Activated gamma-delta T cell treated with anti-CD3 and anti-CD28 coated beads, Interleukin-2, amount 50 U/mL, for 16 hours (primary cell): ENCODE measurements at regions not wholly inside any gene's neighbourhood (a gene's known extent, or its start where the extent isn't known, plus 50 kb on each side); places are given as distances from the start of the nearest gene placed in this dataset.
"Not testable (repeated sequence)": the region's sequence is repeated elsewhere in the genome, so short reads cannot be mapped to it uniquely, and the experiment has no call there.

ENCODE experiments used
- DNase-seq: peaks from one replicate; pipeline ENCODE4 v3.0.0-alpha.2; 2020; ENCODE audit warnings: low read depth

- DNase-seq: no peak
These were observed 128.8 kb downstream of the LMNTD1 start for GRCh38 chr12:25424211-25424731.

GRCh38 chr12:25423355-25424050 lies 129.6 kb downstream of the LMNTD1 start:
- DNase-seq: no peak

GRCh38 chr12:25422241-25422640 lies 130.8 kb downstream of the LMNTD1 start:
- DNase-seq: no peak

GRCh38 chr12:25421651-25422167 lies 131.4 kb downstream of the LMNTD1 start:
- DNase-seq: no peak

DNA sequence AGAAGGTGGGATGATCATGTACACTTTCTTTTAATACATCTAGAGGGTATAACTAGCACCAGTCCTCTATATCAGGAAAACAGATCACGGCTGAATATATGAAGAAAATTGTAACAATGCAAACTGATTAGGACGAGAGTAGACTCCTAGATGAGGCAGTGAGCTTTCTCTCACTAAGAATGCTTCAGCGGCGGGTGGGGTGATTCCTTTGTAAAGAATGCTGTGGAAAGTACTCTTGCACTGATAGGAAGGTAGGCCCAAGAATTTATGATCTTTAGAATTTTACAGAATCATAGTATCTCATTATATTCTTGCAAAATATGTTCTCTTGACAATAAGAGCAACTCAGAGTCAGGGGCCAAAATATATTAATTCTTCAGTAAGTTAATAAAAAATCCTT lies 133.0 kb downstream of the LMNTD1 start:
- no peak for DNase-seq

DNA sequence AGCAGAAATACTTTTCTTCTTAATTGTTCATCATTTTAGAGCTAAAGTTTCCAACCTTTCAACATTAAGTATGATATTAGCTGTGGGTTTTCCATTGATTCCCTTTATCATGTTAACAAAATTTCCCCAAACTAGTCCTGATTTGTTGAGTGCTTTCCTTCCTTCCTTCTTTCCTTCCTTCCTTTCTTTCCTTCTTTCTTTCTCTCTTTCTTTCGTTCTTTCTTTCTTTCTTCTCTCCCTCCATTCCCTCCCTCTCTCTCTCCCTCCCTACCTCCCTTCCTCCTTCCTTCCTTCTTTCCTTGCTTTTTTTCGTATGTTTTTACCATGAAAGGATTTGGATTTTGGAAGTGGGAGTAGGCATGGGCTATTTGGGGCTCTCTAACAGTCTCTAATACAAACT lies 133.5 kb downstream of the LMNTD1 start:
- DNase-seq: no peak

DNA sequence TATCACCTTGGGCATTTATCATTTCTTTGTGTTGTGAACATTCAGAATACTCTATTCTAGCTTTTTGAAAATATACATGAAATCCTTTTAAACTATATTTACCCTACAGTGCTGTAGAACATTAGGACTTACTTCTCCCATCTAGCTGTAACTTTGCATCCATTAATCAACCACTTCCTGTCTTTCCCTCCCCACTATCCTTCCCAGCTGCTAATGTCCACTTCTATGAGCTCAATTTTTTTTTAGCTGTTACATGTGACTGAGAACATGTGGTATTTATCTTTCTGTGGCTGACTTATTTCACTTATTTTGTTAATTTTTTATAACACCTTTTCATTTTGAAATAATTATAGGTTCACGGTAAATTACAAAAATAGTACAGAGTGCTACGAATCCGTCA lies 136.0 kb downstream of the LMNTD1 start:
- DNase-seq: no peak

- DNase-seq: no peak
These were observed 136.6 kb downstream of the LMNTD1 start for GRCh38 chr12:25416516-25416915.

DNA sequence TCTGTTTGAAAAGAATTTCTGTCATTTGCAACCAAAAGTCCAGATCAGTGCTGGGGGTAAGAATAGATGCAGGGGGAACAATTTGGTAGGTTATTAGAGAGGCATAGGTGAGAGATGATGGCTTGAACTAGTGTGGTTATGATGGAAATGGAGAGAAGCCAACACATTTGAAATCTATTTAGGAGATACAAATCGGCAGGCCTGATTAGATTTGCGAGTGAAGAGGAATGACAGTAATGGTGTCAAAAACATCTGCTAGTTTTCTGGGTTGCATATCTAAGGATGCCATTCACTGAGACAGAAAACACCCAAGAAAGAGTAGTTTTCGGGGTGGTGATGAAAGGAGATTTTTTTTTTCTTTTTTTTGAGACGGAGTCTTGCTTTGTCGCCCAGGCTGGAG lies 138.1 kb downstream of the LMNTD1 start:
- DNase-seq: no peak

DNA sequence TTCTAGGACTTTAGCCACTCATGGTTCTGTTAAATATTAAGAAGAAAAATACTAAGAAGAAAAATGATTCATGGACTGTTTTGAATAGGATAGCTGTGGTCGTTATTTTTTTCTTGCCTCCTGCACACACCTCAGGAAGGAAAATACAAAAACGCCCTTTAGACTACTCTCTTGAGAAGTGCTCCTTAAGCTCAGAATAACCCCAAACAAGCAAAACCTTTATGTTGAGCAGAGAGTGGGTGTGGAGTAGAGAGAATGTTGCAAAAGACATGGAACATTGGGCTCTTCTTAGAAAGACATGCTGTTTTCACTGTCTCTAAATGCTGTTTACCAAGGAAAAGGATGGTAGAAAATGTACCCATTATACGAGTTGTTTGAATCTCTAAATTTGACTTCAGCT lies 140.3 kb downstream of the LMNTD1 start:
- DNase-seq: no peak

- DNase-seq: no peak
These were observed 148.1 kb downstream of the LMNTD1 start for GRCh38 chr12:25404955-25405354.

GRCh38 chr12:25401547-25402345 lies 151.0 kb upstream of the KRAS start:
- no peak for DNase-seq

GRCh38 chr12:25397001-25397400 lies 146.3 kb upstream of the KRAS start:
- DNase-seq: no peak

- no peak for DNase-seq
These were observed 144.5 kb upstream of the KRAS start for GRCh38 chr12:25395227-25395626.

DNA sequence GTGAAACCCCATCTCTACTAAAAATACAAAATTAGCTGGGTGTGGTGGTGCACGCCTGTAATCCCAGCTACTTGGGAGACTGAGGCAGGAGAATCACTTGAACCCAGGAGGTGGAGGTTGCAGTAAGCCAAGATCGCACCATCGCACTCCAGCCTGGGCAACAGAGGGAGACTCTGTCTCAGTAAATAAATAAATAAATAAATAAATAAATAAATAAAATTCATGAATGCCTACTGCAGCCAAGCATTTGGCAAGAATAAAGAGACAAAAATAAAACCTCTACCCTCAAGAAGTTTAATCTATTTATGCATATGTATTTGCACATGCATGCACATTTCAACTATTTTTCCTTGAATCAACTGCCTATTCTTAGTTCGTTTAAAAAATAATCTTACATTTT lies 144.0 kb upstream of the KRAS start:
- not testable (repeated sequence) for DNase-seq

DNA sequence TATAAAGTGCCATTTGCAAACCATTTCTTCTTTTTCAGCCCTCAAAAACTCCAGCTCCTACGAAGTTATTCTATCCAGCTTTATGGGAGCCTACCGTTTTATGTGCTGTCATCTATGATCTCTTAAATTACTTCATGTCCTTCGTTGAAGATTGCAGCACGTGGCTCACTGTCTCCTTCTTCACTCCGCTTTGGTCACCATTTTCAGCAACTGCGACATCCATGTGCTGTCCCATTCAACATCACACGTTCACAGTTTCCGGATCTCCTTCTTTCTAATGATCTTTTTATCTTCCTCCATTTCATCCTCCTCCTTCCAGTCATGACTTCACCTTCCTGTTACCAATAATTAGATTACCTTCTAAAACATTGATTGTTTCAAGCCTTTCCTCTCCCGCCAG lies 143.3 kb upstream of the KRAS start:
- DNase-seq: no peak

DNA sequence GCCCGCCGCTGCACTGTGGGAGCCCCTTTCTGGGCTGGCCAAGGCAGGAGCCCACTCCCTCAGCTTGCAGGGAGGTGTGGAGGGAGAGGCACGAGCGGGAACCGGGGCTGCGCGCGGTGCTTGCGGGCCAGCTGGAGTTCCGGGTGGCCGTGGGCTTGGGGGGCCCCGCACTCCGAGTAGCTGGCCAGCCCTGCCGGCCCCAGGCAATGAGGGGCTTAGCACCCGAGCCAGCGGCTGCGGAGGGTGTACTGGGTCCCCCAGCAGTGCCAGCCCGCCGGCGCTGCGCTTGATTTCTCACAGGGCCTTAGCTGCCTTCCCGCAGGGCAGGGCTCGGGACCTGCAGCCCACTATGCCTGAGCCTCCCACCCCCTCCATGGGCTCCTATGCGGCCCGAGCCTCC lies 140.6 kb upstream of the KRAS start:
- not testable (repeated sequence) for DNase-seq

DNA sequence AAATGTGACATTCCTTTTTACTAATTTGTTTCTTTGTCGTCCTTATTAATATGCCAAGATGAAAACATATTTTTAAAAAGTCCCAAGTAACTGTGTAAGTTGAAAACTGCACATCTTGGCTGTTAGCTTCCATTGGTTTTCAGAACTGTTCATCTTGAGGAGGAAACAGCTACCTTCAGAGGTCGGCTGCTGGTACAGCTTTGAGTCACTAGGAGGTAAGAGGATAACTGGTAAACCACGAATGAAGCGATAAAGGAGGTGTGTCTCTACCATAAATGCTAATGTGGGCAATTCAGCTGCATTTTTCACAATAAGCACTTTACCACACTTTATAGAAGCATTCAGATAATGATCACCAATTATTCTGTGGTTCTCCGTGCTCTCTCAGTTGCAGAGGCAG lies 137.5 kb upstream of the KRAS start:
- no peak for DNase-seq

DNA sequence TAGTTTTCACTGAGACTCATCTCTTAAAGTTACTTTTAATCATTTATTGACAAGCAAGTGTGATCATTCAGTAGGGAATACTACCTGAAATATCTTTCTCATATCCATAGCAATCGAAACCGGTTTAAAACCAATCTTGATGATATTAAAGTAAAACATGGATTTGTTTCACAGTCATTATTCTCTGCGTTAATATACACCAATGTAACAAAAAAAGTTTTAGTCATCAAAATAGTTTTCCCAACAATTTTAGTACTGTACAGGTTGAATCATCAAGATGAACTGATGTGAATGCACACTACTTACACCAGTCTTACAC lies 137.0 kb upstream of the KRAS start:
- no peak for DNase-seq

- DNase-seq: peak; percentile 68
These were observed 136.4 kb upstream of the KRAS start for GRCh38 chr12:25386831-25387731.

DNA sequence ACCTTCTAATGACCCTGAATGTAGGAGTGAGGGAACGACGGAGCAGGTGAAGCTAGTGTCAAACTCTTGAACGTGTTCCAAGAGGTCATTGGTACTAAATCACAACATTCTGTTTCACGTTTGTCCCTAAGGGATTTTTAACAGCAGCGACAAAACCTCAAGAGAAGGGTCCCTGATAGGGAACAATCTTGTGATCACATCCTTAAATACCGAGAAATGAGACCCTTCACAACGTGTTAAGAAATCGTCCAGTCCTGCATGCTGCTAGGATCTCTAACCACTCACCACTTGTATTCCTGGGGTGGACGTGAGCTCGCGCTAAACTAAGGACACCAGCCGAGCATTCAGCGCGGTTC lies 134.1 kb upstream of the KRAS start:
- no peak for DNase-seq
